Cerebellar nuclear complex (tissue), 1 donor: ENCODE measurements at regions not wholly inside any gene's neighbourhood (a gene's known extent, or its start where the extent isn't known, plus 50 kb on each side); places are given as distances from the start of the nearest gene placed in this dataset.
"Not testable (repeated sequence)": the region's sequence is repeated elsewhere in the genome, so short reads cannot be mapped to it uniquely, and the experiment has no call there.

Experiments
- DNase-seq, 2 experiments: peaks; one replicate each; lab custom pipeline; 2025; lab: John Stamatoyannopoulos, UW

DNA sequence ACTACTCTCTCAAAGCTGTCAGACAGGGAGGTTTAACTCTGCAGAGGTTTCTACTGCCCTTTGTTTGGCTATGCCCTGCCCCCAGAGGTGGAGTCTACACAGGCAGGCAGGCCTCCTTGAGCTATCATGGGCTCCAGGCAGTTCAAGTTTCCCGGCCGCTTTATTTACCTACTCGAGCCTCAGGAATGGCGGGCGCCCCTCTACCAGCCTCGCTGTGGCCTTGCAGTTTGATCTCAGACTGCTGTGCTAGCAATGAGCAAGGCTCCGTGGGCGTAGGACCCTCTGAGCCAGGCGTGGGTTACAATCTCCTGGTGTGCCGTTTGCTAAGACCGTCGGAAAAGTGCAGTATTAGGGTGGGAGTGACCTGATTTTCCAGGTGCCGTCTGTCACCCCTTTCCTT, 124.3 kb downstream of the PTCHD1 start:
- DNase-seq = not testable (repeated sequence)

DNA sequence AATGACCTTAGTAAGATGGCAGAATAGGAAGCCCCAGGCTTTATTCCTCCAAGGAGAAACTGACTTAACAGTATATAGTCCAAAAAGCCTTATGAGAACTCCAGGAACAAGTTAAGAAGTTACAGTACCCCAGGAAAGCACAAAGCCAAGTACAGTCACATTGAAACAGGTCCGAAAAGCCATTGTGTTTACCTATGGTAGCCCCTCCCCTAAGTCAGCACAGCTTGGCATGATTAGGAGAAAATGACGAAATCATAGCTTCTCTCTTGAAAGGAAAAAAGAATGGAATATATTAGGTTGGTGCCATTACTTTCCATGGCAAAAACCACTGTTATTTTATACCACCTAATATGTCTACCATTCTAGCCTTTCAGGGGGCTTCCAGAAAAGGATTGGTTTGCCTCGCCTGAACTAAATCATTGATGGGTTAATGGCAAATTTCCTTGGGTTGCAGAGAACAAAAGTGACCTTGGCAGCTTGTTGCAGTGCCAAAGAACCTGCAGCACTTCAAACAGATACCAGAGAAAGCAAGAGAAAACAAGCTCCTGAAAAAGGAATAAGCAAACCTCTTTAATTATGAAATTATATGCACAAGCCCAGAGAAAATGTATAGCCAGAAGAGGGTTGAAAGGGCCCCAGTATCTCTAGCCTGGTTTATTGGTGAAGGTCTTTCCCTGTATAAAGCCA, 130.6 kb downstream of the PTCHD1 start:
- no peak for DNase-seq

DNA sequence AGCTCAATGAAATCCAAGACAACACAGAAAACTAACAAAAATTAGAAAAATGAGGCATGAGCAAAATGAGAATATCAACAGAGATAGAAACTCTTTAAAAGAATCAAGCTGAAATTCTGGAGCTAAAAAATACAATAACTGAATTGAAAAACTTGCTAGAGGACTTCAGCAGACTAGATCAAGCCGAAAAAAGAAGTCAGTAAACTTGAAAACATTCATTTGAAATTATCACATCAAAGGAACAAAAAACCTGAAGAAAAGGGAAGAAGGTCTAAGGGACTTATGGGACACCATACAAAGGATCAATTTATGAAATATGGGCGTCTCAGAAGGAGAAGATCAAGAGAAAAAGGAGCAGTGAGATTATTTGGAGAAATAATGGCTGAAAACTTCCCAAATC, 131.3 kb downstream of the PTCHD1 start:
- DNase-seq = no peak

DNA sequence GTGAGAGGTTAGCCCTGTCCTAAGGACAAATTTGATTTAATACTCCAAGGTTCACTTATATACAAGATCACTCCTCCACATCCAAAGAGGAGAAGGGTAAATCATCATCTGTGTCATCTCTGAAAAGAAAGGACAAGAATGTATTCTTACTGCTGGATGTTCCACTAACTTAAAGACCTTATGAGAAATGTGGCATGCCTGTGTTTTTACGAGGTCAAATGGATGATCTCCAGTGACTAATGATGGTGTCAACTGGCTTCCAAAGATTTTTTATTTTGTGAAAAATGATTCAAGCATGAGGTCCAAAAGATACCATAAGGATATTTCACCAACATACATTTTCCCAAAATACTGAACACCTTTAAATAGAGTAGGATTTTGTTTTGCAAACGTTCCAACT, 143.4 kb downstream of the PTCHD1 start:
- no peak for DNase-seq

DNA sequence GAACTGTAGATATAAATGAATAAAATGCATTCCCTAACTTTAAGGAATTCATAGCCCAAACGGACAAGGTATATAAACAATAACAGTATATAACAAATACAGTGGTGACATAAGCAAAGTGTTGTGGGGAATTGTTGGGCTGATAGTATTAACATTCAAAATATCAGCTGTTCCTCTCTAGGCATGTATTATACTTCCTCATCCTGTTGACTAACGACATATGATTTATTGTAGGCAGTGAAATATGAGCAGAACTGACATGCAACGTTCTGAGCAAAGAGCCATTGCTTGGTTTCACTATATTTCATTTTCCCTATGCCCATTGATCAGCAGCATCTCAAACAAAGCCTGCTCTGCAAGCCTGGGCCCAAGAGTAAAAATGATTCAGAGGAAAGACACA, 143.9 kb downstream of the PTCHD1 start:
- DNase-seq = no peak

DNA sequence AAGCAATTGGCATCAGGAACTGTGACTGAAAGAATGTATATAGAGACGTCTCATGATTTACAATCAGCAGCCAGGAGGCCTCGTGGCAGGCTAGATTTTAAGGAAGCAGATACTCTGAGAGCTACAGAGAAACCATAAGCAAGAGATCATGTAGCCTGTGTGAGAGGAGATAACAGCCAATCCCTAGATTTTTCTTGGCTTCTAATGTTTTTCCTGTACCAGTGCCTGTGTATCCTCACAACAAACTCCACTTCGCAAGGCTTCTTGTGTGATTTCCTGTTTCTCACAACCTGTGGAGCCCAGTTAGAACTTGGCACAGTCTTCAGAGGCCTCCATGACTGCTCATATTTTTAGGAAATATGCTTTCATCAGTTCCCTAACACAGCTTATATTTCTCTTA, 147.9 kb downstream of the PTCHD1 start:
- DNase-seq = no peak

DNA sequence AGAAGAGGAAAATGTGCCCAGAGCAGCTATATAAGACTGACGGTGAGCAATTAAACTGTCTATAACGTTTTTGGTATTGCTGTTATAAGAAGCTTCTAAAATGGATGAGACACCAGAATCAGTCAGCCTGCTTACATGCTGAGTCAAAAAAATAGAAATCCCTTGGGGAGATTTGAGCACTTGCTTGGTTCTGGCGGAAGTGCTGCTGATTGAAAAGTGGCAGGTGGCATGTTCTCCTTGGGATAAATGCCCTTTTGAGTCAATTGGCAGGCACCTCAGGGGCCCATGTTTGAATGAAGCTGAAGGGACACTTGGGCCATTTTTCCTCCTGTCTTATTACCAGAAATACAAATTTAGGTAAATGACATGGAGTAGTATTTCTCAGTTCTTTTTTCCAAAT, 148.7 kb downstream of the PTCHD1 start:
- no peak for DNase-seq

DNA sequence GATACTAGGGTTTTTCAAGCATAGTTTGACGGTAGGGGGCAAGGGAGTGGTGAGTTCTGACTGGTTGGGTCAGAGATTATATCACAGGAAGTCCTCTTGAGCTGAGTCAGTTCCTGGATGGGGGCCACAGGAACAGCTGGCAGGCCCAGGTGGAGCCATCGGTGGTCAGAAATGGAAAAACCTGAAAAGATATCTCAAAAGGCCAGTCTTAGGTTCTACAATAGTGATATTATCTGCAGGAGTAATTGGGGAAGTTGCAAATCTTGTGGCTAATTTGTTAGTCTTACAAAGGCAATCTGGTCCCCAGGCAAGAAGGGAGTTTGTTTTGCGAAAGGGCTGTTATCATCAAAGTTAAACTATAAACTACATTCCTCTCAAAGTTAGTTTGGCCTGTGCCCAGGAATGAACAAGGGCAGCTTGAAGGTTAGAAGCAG, 159.3 kb downstream of the PTCHD1 start:
- DNase-seq = no peak

DNA sequence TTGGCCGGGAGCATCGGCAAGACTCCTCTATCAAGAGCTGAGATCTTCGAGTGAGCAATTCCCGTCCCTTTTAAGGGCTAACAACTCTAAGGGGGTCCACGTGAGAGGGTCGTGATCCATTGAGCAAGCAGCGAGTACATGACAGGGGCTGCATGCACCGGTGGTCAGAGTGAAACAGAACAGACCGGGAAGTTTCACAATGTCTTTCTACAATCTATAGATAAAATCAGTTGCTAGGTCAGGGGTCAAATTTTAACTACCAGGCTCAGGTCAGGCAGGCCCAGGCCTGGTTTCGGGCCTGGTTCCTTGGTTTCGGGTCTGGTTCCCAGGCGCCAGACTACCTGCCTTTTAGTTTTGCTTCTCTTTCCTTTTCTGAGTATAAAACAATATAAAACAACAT, 160.1 kb downstream of the PTCHD1 start:
- no peak for DNase-seq

DNA sequence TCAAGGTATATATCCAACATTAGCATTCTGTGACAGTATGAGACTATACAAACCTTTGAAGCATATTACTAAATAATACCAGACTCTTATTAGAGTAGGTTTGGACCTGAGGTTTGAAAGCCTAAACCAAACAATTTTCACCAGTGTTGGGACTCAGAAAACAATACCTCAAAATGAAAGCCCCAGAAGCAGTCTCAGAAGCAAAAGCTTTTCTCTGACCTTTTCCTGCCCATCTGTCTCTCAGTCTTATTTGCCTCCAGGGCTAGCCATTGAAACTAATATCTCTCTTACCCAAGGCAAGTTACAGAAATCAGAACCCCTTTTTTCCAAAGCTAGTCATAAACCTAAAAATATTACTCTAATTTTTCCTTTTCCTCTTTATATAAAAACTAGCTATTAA, 163.3 kb downstream of the PTCHD1 start:
- DNase-seq = no peak

DNA sequence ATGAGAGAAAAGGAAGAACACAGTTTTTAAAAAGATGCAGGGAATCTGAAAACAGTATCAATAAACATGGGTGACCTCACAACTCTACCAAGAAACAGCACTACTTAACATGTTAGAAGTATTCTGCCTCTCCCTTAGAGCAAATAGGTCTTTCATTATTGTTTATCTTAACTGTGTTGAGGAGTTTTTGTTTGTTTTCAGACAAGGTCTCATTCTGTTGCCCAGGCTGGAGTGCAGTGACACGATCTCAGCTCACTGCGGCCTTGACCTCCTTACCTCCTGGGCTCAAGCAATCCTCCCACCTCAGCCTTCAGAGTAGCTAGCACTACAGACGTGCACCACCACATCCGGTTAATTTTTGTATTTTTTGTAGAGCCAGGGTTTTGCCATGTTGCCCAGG, 165.3 kb upstream of the PRDX4 start:
- DNase-seq = no peak

DNA sequence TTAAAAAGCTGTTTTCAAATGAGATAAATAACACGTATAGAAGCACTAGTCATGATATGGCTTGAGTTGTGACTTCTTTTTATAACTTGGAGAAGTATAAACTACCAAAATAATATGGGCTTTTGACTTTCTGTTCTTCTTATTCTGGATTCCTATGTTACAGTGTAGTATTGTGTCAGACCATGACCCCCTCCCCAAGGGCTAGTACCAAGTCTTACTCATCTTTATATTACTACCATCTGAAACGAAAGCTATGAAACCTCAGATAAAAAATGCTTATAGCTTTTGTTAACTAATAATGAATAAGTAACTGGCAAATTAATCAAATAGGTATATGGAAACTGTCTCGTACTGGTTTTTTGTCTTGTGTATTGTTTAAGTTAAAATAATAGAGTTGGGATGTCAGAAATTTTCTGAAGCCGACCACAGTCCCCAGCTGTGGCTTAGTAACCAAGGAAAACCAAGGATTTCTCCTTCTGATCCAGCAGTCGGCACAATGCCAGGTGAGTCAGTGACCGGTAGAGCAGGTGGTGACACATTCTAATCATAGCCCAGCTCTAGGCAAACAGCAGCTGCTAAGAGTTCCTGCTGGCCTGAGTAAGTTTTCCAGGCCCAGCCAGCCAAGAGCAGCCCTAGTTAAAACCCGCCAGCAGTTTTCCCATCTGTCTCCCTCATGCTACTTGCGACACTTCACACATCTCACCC, 163.3 kb upstream of the PRDX4 start:
- peak in 1 of 2 experiments; percentile 3 for DNase-seq

DNA sequence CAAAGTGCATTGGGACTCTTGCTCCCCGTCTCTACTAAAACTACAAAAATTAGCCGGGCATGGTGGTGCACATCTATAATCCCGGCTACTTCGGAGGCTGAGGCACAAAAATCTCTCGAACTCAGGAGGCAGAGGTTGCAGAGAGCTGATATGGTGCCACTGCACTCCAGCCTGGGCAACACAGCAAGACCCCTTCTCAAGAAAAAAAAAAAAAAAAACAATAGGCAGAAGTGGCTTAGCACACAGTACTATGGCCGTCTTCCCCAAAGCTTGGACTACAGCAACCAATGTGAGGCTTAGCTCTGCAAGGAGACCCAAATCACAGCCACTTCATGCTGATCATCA, 162.8 kb upstream of the PRDX4 start:
- DNase-seq = no peak

DNA sequence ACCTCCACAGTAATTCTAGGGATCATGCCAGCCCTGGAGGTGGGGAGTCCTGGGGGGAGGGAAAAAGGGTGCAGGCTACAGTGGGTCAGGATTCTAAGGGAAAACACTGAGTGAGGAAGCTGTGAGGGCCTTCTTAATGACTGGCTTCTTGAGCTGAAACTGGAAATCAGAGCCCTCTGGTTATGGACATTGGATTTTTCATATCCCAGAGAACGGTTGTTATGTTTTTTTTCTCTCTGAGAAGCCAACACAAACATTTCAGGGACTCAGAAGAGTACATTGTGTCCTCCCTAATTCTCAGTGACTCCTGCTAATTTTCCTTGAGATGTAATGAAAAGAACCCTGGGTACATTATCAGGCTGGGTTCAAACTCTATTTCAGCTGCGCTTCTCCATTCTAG, 162.4 kb upstream of the PRDX4 start:
- DNase-seq = no peak

DNA sequence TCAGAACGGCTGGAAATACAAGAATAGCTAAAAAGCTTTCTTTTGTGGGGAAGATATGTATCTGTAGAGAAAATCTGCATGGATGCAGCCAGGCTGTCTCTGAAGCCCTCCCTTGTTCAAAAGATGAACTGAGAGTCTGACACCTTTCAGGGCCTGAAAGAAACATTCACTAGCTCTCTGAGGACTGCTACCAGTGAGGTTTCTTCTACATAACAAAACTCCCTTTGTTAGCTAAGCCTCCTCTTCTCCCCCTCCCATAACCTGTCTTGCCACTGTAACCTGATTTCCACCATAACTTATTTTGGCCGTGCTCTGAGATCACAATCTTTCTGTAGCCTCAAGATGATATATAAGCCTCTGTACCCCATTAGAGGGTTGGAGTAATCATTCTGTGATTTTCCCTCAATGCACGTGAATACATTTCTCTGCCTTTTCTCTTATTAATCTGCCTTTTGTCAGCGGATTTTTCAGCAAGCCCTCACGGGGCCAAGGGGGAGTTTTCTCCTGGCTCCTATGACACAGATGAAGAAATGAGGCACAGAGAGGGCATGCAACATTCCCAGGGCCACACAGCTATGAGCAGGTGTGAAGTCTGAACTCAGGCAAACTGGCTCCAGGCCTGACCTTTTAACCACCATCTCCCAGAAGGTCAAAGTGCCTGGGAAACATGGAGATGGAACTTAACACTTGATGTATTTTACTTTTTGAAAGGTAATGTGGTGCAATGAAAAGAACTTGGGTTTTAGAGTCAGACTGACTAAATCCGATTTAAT, 161.6 kb upstream of the PRDX4 start:
- no peak for DNase-seq

DNA sequence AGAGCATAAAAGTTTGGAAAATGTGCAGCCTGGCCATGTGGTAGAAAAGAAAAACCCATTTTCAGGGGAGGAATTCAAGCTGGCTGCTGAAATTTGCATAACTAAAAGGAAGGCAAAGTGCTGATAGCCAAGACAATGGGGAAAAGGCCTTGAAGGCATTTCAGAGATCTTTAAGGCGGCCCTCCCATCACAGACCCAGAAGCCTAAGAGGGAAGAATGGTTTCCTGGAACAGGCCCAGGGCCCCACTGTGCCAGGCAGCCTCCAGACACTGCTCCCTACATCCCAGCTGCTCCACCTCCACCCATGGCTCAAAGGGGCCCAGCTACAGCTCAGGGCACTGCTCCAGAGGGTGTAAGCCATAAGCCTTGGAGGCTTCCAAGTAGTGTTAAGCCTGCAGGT, 158.0 kb upstream of the PRDX4 start:
- no peak for DNase-seq

DNA sequence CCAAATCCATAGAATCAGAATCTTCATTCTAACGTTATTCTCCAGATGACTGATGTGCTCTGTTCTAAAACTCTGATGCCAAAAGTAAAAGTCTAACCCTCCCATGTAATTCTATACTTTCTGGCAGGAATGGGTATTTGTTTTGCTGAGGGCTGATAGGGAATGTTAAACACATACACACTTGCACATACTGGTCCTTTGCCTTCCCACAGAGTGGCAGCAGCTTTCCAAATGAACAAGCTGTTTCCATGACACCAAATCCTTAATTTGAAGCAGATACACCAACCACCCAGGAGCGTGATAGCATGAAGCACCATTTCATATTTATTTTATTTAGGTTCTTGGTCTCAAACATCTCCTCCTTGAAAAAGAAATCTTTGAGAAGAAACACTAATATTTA, 155.5 kb upstream of the PRDX4 start:
- peak; percentile 0 to 19 for DNase-seq

DNA sequence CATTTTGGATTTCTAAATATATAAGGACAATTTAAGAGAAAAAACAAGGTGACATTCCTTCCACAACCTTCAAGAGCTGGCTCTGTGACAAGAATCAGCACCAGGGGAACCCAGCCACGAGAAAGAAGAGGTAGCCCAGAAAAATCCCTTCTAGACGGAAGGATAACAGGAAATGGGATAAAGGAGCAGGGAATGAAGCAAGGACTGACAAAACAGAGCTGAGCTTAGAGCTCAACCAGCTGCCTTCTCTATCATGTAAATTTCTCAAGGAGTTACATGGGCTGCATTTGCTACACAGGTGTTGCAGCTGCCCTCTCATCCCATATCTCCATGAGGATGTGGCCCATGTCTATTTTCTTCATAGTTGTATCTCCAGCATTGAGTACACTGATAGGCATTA, 154.2 kb upstream of the PRDX4 start:
- DNase-seq = no peak

DNA sequence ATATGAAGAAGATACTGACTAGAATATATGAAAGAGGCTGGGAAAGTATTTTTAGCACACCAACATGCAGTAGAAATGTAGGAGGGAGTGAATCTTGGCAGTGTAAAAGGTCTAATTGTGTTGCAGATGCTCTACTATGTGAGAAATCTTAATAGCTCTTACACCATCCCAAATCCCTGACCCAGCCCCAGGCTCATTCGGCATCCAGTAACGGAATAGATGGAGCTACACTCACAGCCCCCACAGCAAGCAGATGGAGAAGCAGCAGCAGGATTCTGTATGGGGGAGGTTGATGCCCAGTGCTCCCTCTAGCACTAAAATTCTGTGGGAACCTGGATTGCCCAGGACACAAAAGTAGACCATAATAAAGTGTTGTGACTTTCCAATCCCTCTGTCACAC, 153.2 kb upstream of the PRDX4 start:
- DNase-seq = no peak

DNA sequence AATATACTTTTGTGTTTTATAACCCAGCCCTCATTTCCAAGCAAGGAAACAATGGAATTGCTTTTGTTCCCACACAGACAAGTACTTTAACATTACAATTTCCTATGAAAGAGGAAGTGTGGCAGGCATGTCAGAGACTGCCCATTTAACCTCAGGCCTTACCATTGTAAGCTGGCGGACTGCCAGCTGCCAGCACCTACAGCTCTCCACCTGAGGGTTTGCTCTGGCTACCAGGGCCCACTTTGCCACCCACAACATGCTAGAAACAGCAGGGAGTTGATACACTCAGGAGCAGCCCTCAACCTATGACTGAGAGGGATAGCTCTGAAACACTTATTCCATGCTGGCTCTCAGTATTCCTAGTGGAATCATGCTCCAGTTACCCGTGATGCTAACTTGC, 152.3 kb upstream of the PRDX4 start:
- DNase-seq = no peak

DNA sequence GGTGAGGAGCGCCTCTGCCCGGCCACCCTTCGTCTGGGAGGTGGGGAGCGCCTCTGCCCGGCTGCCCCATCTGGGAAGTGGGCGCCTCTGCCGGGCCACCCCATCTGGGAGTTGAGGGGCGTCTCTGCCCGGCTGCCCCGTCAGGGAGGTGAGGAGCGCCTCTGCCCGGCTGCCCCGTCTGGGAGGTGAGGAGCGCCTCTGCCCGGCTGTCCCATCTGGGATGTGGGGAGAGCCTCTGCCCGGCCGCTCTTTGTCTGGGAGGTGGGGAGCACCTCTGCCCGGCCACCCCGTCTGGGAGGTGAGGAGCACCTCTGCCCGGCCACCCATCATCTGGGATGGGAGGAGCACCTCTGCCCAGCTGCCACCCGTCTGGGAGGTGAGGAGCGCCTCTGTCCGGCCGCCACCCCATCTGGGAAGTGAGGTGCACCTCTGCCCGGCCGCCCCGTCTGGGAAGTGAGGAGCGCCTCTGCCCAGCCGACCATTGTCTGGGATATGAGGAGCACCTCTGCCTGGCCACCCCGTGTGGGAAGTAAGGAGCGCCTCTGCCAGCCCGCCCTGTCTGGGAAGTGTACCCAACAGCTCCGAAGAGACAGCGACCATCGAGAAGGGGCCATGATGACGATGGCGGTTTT, 144.2 kb upstream of the PRDX4 start:
- not testable (repeated sequence) for DNase-seq

DNA sequence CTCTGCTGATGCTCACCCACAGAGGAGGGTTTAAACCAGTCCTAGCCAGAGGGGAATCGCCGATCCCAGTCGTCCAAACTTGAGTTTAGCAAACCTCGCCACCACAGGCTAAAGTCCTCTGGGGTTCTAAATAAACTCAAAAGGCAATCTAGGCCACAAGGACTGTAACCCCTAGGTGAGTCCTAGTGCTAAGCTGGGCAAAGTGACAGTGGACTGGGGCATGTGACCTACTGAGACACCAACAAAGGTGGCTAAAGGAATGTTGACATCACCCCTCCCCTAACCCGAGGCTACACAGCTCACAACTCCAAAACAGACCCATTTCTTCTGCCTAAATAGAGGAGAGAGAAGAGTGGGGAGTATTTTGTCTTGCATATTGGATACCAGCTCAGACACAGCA, 142.8 kb upstream of the PRDX4 start:
- no peak for DNase-seq

DNA sequence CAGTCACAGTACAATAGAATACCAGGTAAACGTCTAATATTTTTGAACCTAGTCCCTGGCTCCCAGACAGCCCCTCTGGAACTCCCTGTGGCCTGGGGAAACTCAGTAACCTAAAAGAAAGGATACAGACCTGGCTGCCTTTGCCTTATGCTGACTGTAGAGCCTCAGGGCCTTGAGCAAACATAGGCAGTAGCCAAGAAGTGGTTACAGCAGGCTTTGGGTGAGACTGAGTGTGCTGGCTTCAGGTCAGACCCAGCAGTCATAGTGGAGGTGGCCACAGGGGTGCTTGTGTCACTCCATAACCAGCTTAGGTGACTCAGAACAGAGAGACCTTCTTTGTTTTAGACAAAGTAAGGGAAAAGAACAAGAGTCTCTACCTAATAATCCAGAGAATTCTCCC, 141.8 kb upstream of the PRDX4 start:
- no peak for DNase-seq
